PC-9 (cell line): ENCODE measurements at regions not wholly inside any gene's neighbourhood (a gene's known extent, or its start where the extent isn't known, plus 50 kb on each side); places are given as distances from the start of the nearest gene placed in this dataset.

Source experiments
- CTCF ChIP-seq: fragments of 200-600 bp; sonication (generic); conservative IDR thresholded peaks from 2 replicates; pipeline ENCODE4 v1.6.1; 2017; ENCODE audit warnings: mixed run types, antibody characterized with exemption, mild to moderate bottlenecking, moderate library complexity
- EZH2 ChIP-seq: fragments of 200-600 bp; sonication (generic); IDR thresholded peaks from 2 replicates; pipeline ENCODE4 v1.8.0; 2017; ENCODE audit warnings: antibody characterized with exemption, low read depth

- TF ChIP-seq CTCF (no peak), EZH2 (no peak)
These were observed 289.5 kb upstream of the FAT3 start for GRCh38 chr11:91935120-91935519.
